Panc1 (cell line): ENCODE measurements at regions not wholly inside any gene's neighbourhood (a gene's known extent, or its start where the extent isn't known, plus 50 kb on each side); places are given as distances from the start of the nearest gene placed in this dataset.

Experiments
- CTCF ChIP-seq: fragments of 450-650 bp; IDR thresholded peaks from 2 replicates; pipeline ENCODE4 v1.5.1; 2017; ENCODE audit warnings: mild to moderate bottlenecking
- REST ChIP-seq, 2 experiments: IDR thresholded peaks; 2 replicates each; pipeline ENCODE4 v1.6.1; 2011 to 2012; ENCODE audit warnings: low read depth in 2 of 2, control low read depth in 1 of 2, low read length in 1 of 2, mild to moderate bottlenecking in 1 of 2, moderate library complexity in 1 of 2; ENCODE audit not compliant: insufficient read depth in 1 of 2
- SIN3A ChIP-seq: IDR thresholded peaks from 2 replicates; pipeline ENCODE4 v1.6.1; 2012; ENCODE audit warnings: low read depth, mild to moderate bottlenecking, low read length, moderate library complexity, borderline replicate concordance; ENCODE audit not compliant: insufficient read depth
- TCF7L2 ChIP-seq: IDR thresholded peaks from 2 replicates; pipeline ENCODE4 v1.6.1; 2011; ENCODE audit warnings: mild to moderate bottlenecking, low read depth, low read length, inconsistent platforms

GRCh38 chr7:97541188-97541587 lies 190.7 kb upstream of the TAC1 start:
- TF ChIP-seq CTCF (no peak), REST (IDR thresholded peaks at IDR 0.05; ENCODE audit: insufficient read depth in 1 of 2, low read depth in 2 of 2, low read length in 1 of 2) (no peak), TCF7L2 (no peak), SIN3A (no peak)
